ENCODE measurements at regions not wholly inside any gene's neighbourhood (a gene's known extent, or its start where the extent isn't known, plus 50 kb on each side); places are given as distances from the start of the nearest gene placed in this dataset.

DNA sequence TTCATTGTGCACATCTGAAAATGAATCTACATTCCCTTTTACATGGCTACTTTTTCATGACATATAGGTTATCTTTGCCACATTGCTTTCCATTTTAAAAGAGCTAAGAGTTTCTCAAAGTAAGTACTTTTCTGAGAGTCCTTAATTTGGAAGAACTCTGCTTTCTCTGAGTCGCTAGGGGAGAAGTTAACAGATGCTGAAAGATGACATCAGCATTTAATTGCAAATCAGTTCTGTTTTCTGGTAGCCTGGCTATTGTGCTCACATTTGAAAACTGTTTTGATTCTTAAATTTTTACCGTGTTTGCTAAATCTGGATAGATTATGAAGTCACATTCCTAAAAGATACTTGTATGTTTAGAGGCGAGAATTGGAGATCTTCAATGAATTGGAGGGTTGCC lies 107.7 kb upstream of the C1QTNF9B start:
- no peak overlapping the region for H3K4me3 ChIP-seq
- peak in 7 of 8 experiments; percentile 23 to 54 (median 30) for ATAC-seq (replicated peaks in 6 of 8)
- in situ Hi-C loops (cut with MboI; ENCODE audit: low pct_unique_long_range_greater_than_20kb in 2 of 9, low sequenced_read_pairs in 9 of 9, unreplicated experiment in 9 of 9) = loop anchor here in 2 of 9 experiments (25.0 kb wide), 1 partner anchor 207 kb away; no protein-coding TSS in a partner anchor
- peaks cover 30 to 34% of the 10 kb centered on the region in 2 donors for H3K4me1 ChIP-seq (replicated peaks in 1 of 2)
- H3K27ac ChIP-seq = no peak overlapping the region
- 0 to 100% (median 38%) methylated on average over 1 to 3 of the region's 3 CpGs; no CpG with 5 or more reads in 1 of the 10 experiments for WGBS, 10 experiments

DNA sequence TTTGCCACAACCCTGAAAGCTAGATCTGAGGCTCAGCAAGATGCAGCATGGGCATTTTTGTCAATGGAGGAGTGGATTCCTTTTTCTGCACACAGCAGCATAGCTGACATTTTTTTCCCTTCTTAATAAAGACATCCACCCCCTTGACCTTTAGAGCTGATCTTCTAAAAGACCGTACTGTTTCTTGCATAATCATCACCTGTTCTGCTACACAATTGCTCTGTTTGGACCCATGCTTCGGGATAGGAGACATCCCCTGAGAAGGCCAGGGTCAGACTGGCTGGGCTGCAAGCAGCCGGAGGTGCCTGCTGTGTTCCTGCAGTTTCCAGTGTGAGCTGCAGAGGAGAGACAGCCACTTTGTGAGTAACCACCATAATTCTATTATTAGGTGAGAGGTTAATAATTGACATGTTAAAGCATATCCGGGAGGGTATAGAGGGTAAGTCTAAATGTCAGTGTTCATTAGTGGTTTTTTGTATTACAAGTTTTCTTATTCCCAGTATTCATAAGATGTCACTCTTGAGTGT lies 108.5 kb upstream of the C1QTNF9B start:
- H3K27ac ChIP-seq = peak overlapping the region; percentile 16 to 45
- WGBS, 10 experiments = 0 to 100% (median 44%) methylated on average over 1 to 4 of the region's 4 CpGs; no CpG with 5 or more reads in 2 of the 10 experiments
- ATAC-seq (replicated peaks in 6 of 8) = peak in 5 of 8 experiments; percentile 49 to 71 (median 69)
- peaks cover 30 to 34% of the 10 kb centered on the region in 2 donors for H3K4me1 ChIP-seq (replicated peaks in 1 of 2)
- in situ Hi-C loops (cut with MboI; ENCODE audit: low pct_unique_long_range_greater_than_20kb in 2 of 9, low sequenced_read_pairs in 9 of 9, unreplicated experiment in 9 of 9) = loop anchor here in 2 of 9 experiments (25.0 kb wide), 1 partner anchor 206 kb away; no protein-coding TSS in a partner anchor
- no peak overlapping the region for H3K4me3 ChIP-seq

DNA sequence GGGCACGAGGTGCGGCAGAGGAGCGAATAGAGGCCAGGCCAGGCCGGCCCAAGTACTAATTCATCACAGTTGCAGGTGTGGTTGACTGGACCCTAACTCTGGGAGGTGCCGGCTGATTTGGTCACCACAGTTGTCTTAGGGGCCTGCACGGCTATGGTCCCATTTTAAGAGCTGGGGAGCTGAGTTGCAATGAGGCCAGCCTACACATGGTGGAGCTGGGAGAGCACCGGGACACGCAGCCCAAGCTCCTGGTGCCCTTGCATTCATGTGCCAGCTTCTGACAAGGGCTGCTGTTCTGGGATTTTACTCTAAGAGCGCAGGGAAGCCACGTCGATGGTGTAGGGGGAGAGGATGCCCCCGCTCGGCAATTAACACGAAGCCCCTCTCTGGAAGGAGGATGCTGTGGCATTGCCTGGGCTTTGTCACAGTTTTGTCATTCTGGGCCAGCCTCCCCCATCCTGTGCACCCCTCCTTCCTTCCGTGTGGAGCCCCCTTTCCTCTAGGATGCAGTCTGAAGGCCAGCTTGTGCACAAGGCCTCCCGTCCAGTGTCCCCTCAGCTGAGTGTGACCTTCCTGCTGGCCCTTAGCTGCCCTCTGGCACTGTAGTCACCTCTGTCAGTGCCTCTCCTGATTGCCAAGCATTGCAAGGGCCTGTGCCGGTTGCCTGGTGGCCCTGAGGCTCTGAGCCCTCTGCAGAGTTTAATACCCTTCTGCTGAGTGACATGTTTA lies 109.4 kb upstream of the C1QTNF9B start:
- 50 to 100% (median 87%) methylated on average over 1 to 12 of the region's 17 CpGs; no CpG with 5 or more reads in 2 of the 10 experiments for WGBS, 10 experiments
- H3K27ac ChIP-seq = no peak overlapping the region
- no peak overlapping the region for H3K4me3 ChIP-seq
- H3K4me1 ChIP-seq (replicated peaks in 1 of 2) = peaks cover 30 to 34% of the 10 kb centered on the region in 2 donors
- in situ Hi-C loops (cut with MboI; ENCODE audit: low pct_unique_long_range_greater_than_20kb in 2 of 9, low sequenced_read_pairs in 9 of 9, unreplicated experiment in 9 of 9) = loop anchor here in 2 of 9 experiments (25.0 kb wide), 1 partner anchor 206 kb away; no protein-coding TSS in a partner anchor
- no peak for ATAC-seq (replicated peaks in 6 of 8)

DNA sequence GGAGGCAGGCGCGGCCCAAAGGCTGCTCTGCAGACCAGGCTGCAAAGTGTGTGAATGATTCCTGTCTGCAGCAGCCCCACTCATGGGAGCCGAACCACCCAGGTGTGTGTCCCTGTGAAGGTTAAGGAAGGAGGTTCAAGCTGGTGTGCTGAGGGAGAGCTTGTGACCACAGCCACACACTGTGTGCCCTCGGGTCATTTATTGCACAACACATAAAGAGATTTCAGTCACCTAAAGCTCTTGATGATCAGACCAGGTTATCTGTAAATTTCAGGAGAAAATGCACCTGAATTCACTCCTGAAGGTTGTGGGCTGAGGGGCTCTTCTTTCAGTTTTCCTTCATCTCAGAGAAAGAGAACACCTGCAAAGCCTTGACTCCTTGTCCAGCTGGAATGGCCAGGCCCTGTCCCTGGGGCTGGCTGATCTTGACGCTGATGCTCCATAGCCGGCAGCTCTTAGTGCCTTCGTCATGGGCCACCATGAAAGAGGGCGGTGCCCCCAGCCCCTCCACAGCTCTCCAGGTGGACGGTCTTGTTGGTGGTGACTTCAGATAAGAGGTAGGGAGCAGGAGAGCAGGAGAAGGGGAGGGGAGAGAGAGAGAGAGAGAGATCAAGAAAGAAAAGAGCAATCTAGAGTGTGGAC lies 110.8 kb upstream of the C1QTNF9B start:
- peaks cover 28 to 34% of the 10 kb centered on the region in 2 donors for H3K4me1 ChIP-seq (replicated peaks in 1 of 2)
- in situ Hi-C loops (cut with MboI; ENCODE audit: low pct_unique_long_range_greater_than_20kb in 2 of 9, low sequenced_read_pairs in 9 of 9, unreplicated experiment in 9 of 9) = loop anchor here in 2 of 9 experiments (25.0 kb wide), 1 partner anchor 204 kb away; no protein-coding TSS in a partner anchor
- no peak for ATAC-seq (replicated peaks in 6 of 8)
- H3K4me3 ChIP-seq = no peak overlapping the region
- WGBS, 10 experiments = 33 to 100% (median 90%) methylated on average over 1 to 5 of the region's 9 CpGs; no CpG with 5 or more reads in 3 of the 10 experiments
- H3K27ac ChIP-seq = no peak overlapping the region

DNA sequence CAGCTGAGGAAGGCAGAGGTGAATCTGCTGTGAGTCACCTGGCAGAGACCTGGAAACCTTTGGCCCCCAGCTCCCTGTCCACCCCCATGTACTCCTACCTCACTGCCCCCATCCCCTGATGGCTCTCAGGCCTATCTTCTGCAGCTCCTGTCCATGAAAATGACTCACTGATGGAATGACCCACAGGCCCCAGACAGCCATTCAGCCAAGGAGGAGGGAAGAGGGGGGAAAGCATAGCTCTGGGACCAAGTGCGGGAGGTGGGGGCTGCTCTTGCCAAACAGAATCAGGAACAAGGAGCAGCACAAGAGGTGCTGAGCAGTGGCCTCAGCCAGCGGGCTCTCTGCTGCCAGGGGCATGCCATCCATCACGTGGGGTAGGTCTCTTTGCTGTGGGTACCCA lies 111.4 kb upstream of the C1QTNF9B start:
- H3K4me3 ChIP-seq = no peak overlapping the region
- H3K27ac ChIP-seq = no peak overlapping the region
- peak in 3 of 8 experiments; percentile 15 to 41 (median 34) for ATAC-seq (replicated peaks in 6 of 8)
- in situ Hi-C loops (cut with MboI; ENCODE audit: low pct_unique_long_range_greater_than_20kb in 2 of 9, low sequenced_read_pairs in 9 of 9, unreplicated experiment in 9 of 9) = loop anchor here in 2 of 9 experiments (25.0 kb wide), 1 partner anchor 204 kb away; no protein-coding TSS in a partner anchor
- 93% methylated on average over 2 of the region's 3 CpGs; no CpG with 5 or more reads in 9 of the 10 experiments for WGBS, 10 experiments
- peaks cover 26 to 28% of the 10 kb centered on the region in 2 donors for H3K4me1 ChIP-seq (replicated peaks in 1 of 2)

DNA sequence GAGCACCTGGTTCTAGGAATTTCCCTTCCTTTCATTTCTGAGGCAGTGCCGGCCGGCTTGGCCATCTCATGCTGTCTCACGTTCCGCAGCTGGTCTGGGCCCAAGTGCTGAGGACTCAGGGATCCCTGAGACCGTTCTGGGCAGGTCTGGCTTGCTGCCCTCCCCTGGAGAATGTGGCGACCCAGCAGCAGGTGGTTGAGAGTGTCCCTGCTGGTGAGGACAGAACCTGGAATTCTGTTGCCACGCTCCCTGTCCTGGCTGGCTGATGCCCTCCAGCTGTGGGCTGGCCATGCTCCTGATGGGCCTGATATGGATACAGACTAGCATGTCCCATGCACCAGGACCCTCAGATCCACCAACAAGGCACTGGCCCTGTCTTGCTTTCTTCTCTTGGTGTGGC lies 114.0 kb upstream of the C1QTNF9B start:
- ATAC-seq (replicated peaks in 6 of 8) = no peak
- Histone ChIP-seq H3K4me1 (replicated peaks in 1 of 2) (peaks cover under 1 to 2% of the 10 kb centered on the region in 2 donors), H3K4me3 (no peak overlapping the region), H3K27ac (no peak overlapping the region)
- 87% methylated on average over 4 of the region's 7 CpGs; no CpG with 5 or more reads in 9 of the 10 experiments for WGBS, 10 experiments
- in situ Hi-C loops (cut with MboI; ENCODE audit: low pct_unique_long_range_greater_than_20kb in 2 of 9, low sequenced_read_pairs in 9 of 9, unreplicated experiment in 9 of 9) = loop anchor here in 3 of 9 experiments (10.0 to 25.0 kb wide), 2 partner anchors 201 to 204 kb away; no protein-coding TSS in a partner anchor

DNA sequence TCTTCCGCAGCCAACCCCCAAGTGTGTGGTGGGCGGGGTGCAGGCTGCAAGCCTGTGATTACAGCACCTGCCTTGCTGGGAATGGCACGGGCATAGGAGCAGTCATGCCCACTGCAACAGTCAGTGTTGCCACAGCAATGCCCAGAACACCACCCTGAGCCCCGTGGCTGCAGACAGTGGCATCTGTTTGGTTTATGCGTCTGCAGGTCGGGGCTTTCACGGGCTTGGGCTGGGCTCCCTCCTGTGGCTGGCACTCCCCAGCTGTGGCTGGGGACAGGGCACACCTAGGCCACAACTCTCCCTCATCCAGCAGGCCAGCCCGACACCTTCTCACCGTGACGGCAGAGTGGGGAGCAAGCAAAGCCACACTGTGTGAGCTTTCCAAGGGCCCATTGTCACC lies 115.3 kb upstream of the C1QTNF9B start:
- H3K27ac ChIP-seq = no peak overlapping the region
- peak in 1 of 8 experiments; percentile 55 for ATAC-seq (replicated peaks in 6 of 8)
- no peaks in the 10 kb centered on the region for H3K4me1 ChIP-seq (replicated peaks in 1 of 2)
- 70 to 100% (median 77%) methylated on average over 2 to 7 of the region's 10 CpGs; no CpG with 5 or more reads in 5 of the 10 experiments for WGBS, 10 experiments
- in situ Hi-C loops (cut with MboI; ENCODE audit: low pct_unique_long_range_greater_than_20kb in 2 of 9, low sequenced_read_pairs in 9 of 9, unreplicated experiment in 9 of 9) = loop anchor here in 3 of 9 experiments (10.0 to 25.0 kb wide), 2 partner anchors 200 to 202 kb away; no protein-coding TSS in a partner anchor
- H3K4me3 ChIP-seq = no peak overlapping the region

DNA sequence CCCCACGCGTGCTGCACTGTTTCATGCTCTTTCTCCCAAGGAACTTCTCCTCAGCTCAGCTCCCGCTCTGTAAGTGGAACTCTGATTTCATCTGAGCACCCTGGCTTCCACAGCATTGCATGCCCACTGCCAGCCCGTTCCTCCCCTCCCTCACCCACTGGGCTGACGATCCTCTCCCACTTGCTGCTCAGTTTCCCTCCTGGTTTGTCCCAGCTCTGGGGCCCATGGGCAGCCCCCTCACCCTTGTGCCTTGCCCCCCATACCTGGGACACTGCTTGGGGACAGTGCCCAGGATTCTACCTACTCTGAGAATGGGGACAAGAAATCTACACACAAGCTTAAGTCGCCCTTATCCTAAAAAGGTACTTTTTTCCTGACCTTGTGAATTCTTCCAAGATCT lies 115.9 kb upstream of the C1QTNF9B start:
- H3K27ac ChIP-seq = no peak overlapping the region
- ATAC-seq (replicated peaks in 6 of 8) = no peak
- H3K4me1 ChIP-seq (replicated peaks in 1 of 2) = no peaks in the 10 kb centered on the region
- in situ Hi-C loops (cut with MboI; ENCODE audit: low pct_unique_long_range_greater_than_20kb in 2 of 9, low sequenced_read_pairs in 9 of 9, unreplicated experiment in 9 of 9) = loop anchor here in 3 of 9 experiments (10.0 to 25.0 kb wide), 2 partner anchors 199 to 202 kb away; no protein-coding TSS in a partner anchor
- no peak overlapping the region for H3K4me3 ChIP-seq
- 30 to 100% (median 84%) methylated on average over 1 to 5 of the region's 6 CpGs; no CpG with 5 or more reads in 3 of the 10 experiments for WGBS, 10 experiments

DNA sequence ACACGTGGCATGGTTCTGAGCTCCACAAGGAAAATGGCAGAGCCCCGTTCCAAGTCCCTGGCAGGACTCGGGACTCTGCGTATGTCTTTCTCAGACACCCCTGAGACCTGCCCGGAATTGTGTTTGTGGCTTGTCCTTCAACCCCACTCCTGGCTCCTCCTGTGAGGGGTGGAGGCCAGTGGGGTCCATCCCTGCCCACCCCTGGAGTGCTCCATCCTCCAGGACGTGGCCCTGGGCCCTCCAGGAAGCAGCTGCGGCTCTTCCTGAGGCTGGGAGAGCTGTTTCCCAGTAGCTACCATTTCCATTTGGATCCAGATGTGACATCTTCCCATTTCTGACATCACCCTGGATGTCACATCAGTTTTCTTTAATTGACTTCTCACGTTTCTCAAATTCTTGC lies 118.7 kb upstream of the C1QTNF9B start:
- in situ Hi-C loops (cut with MboI; ENCODE audit: low pct_unique_long_range_greater_than_20kb in 2 of 9, low sequenced_read_pairs in 9 of 9, unreplicated experiment in 9 of 9) = loop anchor here in 3 of 9 experiments (10.0 to 25.0 kb wide), 2 partner anchors 196 to 199 kb away; no protein-coding TSS in a partner anchor
- WGBS, 10 experiments = 71 to 82% methylated on average over 1 to 2 of the region's 8 CpGs; no CpG with 5 or more reads in 8 of the 10 experiments
- Histone ChIP-seq H3K4me1 (replicated peaks in 1 of 2) (no peaks in the 10 kb centered on the region), H3K4me3 (no peak overlapping the region), H3K27ac (no peak overlapping the region)
- no peak for ATAC-seq (replicated peaks in 6 of 8)

DNA sequence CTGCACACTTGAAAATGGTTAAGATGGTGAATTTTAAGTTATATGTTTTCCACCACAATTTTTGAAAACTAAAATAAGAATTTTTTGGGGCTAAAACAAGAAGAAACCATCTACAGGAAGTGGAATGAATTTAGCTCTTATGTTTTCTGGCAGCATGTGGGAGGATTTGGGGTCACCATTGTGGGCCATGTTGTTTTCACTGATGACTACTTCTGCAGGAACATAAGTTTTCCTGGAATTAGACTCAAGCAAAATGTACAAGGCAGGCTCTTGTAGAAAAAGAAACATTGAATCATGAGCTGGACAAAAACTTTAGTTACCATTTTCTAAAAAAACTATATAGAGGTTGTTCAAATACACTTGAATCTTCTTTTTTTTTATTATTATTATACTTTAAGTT lies 125.3 kb upstream of the C1QTNF9B start:
- H3K27ac ChIP-seq = no peak overlapping the region

DNA sequence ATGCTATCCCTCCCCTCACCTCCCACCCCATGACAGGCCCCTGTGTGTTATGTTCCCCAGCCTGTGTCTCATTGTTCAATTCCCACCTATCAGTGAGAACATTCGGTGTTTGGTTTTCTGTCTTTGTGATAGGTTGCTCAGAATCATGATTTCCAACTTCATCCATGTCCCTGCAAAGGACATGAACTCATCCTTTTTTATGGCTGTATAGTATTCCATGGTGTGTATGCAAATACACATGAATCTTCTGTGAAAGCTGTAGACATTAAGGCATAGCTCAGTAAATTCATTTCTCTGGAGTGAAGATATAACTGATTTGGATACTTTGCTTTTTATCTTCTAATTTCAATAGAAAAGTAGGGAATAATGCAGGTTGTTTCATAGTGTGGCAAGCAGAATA lies 125.8 kb upstream of the C1QTNF9B start:
- Histone ChIP-seq H3K4me1 (replicated peaks in 1 of 2) (no peaks in the 10 kb centered on the region), H3K27ac (no peak overlapping the region), H3K4me3 (no peak overlapping the region)
- in situ Hi-C loops (cut with MboI; ENCODE audit: low pct_unique_long_range_greater_than_20kb in 2 of 9, low sequenced_read_pairs in 9 of 9, unreplicated experiment in 9 of 9) = loop anchor here in 3 of 9 experiments (10.0 to 25.0 kb wide), 2 partner anchors 189 to 202 kb away; no protein-coding TSS in a partner anchor
- WGBS, 10 experiments = 67 to 100% (median 84%) methylated on average over 1 of the region's 1 CpG; no CpG with 5 or more reads in 6 of the 10 experiments
- no peak for ATAC-seq (replicated peaks in 6 of 8)

More for the DNA sequence above, 125.3 kb upstream of the C1QTNF9B start:
- in situ Hi-C loops (cut with MboI; ENCODE audit: low pct_unique_long_range_greater_than_20kb in 2 of 9, low sequenced_read_pairs in 9 of 9, unreplicated experiment in 9 of 9) = loop anchor here in 3 of 9 experiments (10.0 to 25.0 kb wide), 2 partner anchors 190 to 202 kb away; no protein-coding TSS in a partner anchor
- no peak for ATAC-seq (replicated peaks in 6 of 8)
- H3K4me3 ChIP-seq = no peak overlapping the region
- no peaks in the 10 kb centered on the region for H3K4me1 ChIP-seq (replicated peaks in 1 of 2)

DNA sequence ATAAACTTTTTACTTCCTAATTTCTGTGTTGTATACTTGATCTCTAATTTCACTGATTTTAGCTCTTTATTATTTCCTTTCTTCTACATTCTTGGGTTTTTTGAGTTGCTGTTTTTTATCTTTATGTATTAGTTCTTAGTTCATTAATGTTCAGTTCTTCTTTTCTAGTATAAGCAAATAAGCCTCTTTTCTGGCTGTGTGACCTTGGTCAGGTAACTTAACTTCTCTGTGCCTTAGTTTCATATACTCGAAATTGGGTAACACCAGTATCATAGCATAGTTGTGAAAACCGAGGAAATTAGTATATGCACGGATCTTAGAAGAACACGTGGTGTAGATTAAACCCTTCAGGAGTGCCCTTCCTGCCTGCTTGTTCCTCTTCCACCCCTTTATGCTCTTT lies 130.2 kb upstream of the C1QTNF9B start:
- Histone ChIP-seq H3K4me1 (replicated peaks in 1 of 2) (no peaks in the 10 kb centered on the region), H3K4me3 (no peak overlapping the region), H3K27ac (no peak overlapping the region)
- WGBS, 10 experiments = 16 to 94% (median 58%) methylated on average over 2 to 4 of the region's 4 CpGs; no CpG with 5 or more reads in 1 of the 10 experiments
- in situ Hi-C loops (cut with MboI; ENCODE audit: low pct_unique_long_range_greater_than_20kb in 2 of 9, low sequenced_read_pairs in 9 of 9, unreplicated experiment in 9 of 9) = loop anchor here in 4 of 9 experiments (10.0 to 25.0 kb wide), 3 partner anchors 185 to 210 kb away; no protein-coding TSS in a partner anchor
- no peak for ATAC-seq (replicated peaks in 6 of 8)

Data from motor neuron (in vitro differentiated cells).